IMR-90 (cell line): ENCODE measurements at regions not wholly inside any gene's neighbourhood (a gene's known extent, or its start where the extent isn't known, plus 50 kb on each side); places are given as distances from the start of the nearest gene placed in this dataset.
"Not testable (repeated sequence)": the region's sequence is repeated elsewhere in the genome, so short reads cannot be mapped to it uniquely, and the experiment has no call there.

ENCODE experiments used
- ATAC-seq: fragments of 200-7000 bp; cut with Tn5 transposase; 2 replicates; pipeline ENCODE4 v1.9.1; 2020; ENCODE audit warnings: low read depth, mild to moderate bottlenecking, moderate library complexity
- BruUV-seq: library from RNA; stranded (reverse); fragments of 400-500 nt; replicated peaks from 2 replicates; lab custom pipeline; 2021; lab: Mats Ljungman, UMichigan
- CTCF ChIA-PET: fragments of 300-600 bp; formaldehyde crosslinking; extraction: SDS; loops from one replicate; lab custom pipeline; 2021; ENCODE audit warnings: antibody characterized with exemption; lab: Yijun Ruan, JAX
- POLR2A ChIA-PET: fragments of 300-600 bp; sonication (Branson Sonifier 250); formaldehyde crosslinking; loops from one replicate; lab custom pipeline; 2022; ENCODE audit warnings: antibody characterized with exemption; ENCODE audit not compliant: unreplicated experiment; lab: Charles Lee
- DNase-seq: peaks from one replicate; pipeline ENCODE4 v3.0.0; 2013
- H2AFZ ChIP-seq: replicated peaks from 2 replicates; pipeline ENCODE3; 2013; ENCODE audit warnings: low read length, mild to moderate bottlenecking; ENCODE audit not compliant: poor library complexity
- H2AK5ac ChIP-seq: 2 replicates; pipeline ENCODE4 v1.6.1; 2013; ENCODE audit warnings: low read depth, low read length, inconsistent platforms
- H2AK9ac ChIP-seq: replicated peaks from 2 replicates; pipeline ENCODE3; 2013; ENCODE audit warnings: mild to moderate bottlenecking, low read depth, low read length, moderate library complexity; ENCODE audit not compliant: poor library complexity
- H2BK120ac ChIP-seq: 2 replicates; pipeline ENCODE4 v1.6.1; 2013; ENCODE audit warnings: low read depth, low read length, inconsistent platforms
- H2BK15ac ChIP-seq: 3 replicates; pipeline ENCODE4 v1.6.1; 2013; ENCODE audit warnings: low read depth, low read length, inconsistent platforms
- H2BK20ac ChIP-seq: 2 replicates; pipeline ENCODE4 v1.6.1; 2013; ENCODE audit warnings: low read depth, mild to moderate bottlenecking, inconsistent platforms, low read length, moderate library complexity
- H2BK5ac ChIP-seq: 2 replicates; pipeline ENCODE4 v1.6.1; 2013; ENCODE audit warnings: mild to moderate bottlenecking, low read depth, low read length, inconsistent platforms; ENCODE audit not compliant: poor library complexity, severe bottlenecking
- H3K14ac ChIP-seq: replicated peaks from 2 replicates; pipeline ENCODE4 v1.6.1; 2013; ENCODE audit warnings: low read depth, low read length, inconsistent platforms
- H3K18ac ChIP-seq: 2 replicates; pipeline ENCODE4 v1.6.1; 2013; ENCODE audit warnings: low read depth, low read length, control low read depth
- H3K23ac ChIP-seq: 2 replicates; pipeline ENCODE4 v1.6.1; 2013; ENCODE audit warnings: low read depth, low read length, inconsistent platforms
- H3K27ac ChIP-seq: 2 replicates; pipeline ENCODE4 v1.5.1; 2013; ENCODE audit warnings: mild to moderate bottlenecking, control low read depth, low read length; ENCODE audit not compliant: insufficient read depth
- H3K27me3 ChIP-seq: 2 replicates; pipeline ENCODE4 v1.6.1; 2013; ENCODE audit warnings: low read length; ENCODE audit not compliant: control insufficient read depth, insufficient read depth
- H3K36me3 ChIP-seq: 2 replicates; pipeline ENCODE4 v1.6.1; 2013; ENCODE audit warnings: low read length, mixed read lengths; ENCODE audit not compliant: control insufficient read depth, insufficient read depth
- H3K4ac ChIP-seq: 2 replicates; pipeline ENCODE4 v1.6.1; 2013; ENCODE audit warnings: low read depth, low read length, inconsistent platforms
- H3K4me1 ChIP-seq: 2 replicates; pipeline ENCODE4 v1.6.1; 2013; ENCODE audit warnings: low read length, mixed read lengths; ENCODE audit not compliant: control insufficient read depth, insufficient read depth
- H3K4me2 ChIP-seq: 2 replicates; pipeline ENCODE4 v1.6.1; 2013; ENCODE audit warnings: low read depth, mild to moderate bottlenecking, control low read depth, low read length, moderate library complexity
- H3K4me3 ChIP-seq: 2 replicates; pipeline ENCODE4 v1.5.1; 2013; ENCODE audit warnings: low read depth, mild to moderate bottlenecking, control low read depth, low read length, moderate library complexity; ENCODE audit not compliant: insufficient read depth
- H3K56ac ChIP-seq: 2 replicates; pipeline ENCODE4 v1.6.1; 2013; ENCODE audit warnings: low read length, inconsistent platforms; ENCODE audit not compliant: insufficient read depth; ENCODE audit errors: extremely low read depth
- H3K79me1 ChIP-seq, 2 experiments: 2 replicates each; pipeline ENCODE4 v1.6.1; 2013; ENCODE audit warnings: low read length in 2 of 2, inconsistent platforms in 1 of 2, low read depth in 1 of 2
- H3K9ac ChIP-seq: 2 replicates; pipeline ENCODE4 v1.6.1; 2013; ENCODE audit warnings: low read depth, low read length, control low read depth
- H3K9me1 ChIP-seq: 2 replicates; pipeline ENCODE4 v1.6.1; 2013; ENCODE audit warnings: low read length, inconsistent platforms; ENCODE audit not compliant: insufficient read depth
- H3K9me3 ChIP-seq: 2 replicates; pipeline ENCODE4 v1.6.1; 2013; ENCODE audit warnings: low read length; ENCODE audit not compliant: control insufficient read depth, insufficient read depth
- H4K20me1 ChIP-seq: 2 replicates; pipeline ENCODE4 v1.6.1; 2013; ENCODE audit warnings: low read length, inconsistent platforms; ENCODE audit not compliant: insufficient read depth
- H4K5ac ChIP-seq: 2 replicates; pipeline ENCODE4 v1.6.1; 2013; ENCODE audit warnings: mild to moderate bottlenecking, low read depth, low read length, control low read depth
- H4K8ac ChIP-seq, 2 experiments: 2 replicates each; pipeline ENCODE4 v1.6.1; 2013; ENCODE audit warnings: low read depth in 2 of 2, low read length in 2 of 2, control low read depth in 1 of 2, inconsistent platforms in 1 of 2
- H4K91ac ChIP-seq: 2 replicates; pipeline ENCODE4 v1.6.1; 2013; ENCODE audit warnings: low read depth, low read length, inconsistent platforms; ENCODE audit not compliant: insufficient read depth
- WGBS, 2 experiments: methylation state at CpG; one replicate each; pipeline versions ENCODE4 v1.1.5 to v1.1.7; 2013; ENCODE audit warnings: missing lambda C conversion rate in 2 of 2; ENCODE audit not compliant: insufficient read length in 1 of 2; ENCODE audit errors: extremely low coverage in 2 of 2; 5-methylcytosine and 5-hydroxymethylcytosine counted together
- dilution Hi-C: fragments of 300-500 bp; cut with HindIII; formaldehyde crosslinking; loops from one replicate; pipeline ENCODE4 v1.14.3; 2018; ENCODE audit warnings: low sequenced_read_pairs; ENCODE audit not compliant: unreplicated experiment
- in situ Hi-C: fragments of 300-500 bp; cut with MboI; formaldehyde crosslinking; loops from 3 replicates; pipeline ENCODE4 v1.14.3; 2019; ENCODE audit warnings: low sequenced_read_pairs, inconsistent platforms, mixed read lengths
- intact Hi-C: fragments of 100-400 bp; cut with micrococcal nuclease; formaldehyde crosslinking; loops from 2 replicates; pipeline ENCODE4 v1.10.0; 2022

DNA sequence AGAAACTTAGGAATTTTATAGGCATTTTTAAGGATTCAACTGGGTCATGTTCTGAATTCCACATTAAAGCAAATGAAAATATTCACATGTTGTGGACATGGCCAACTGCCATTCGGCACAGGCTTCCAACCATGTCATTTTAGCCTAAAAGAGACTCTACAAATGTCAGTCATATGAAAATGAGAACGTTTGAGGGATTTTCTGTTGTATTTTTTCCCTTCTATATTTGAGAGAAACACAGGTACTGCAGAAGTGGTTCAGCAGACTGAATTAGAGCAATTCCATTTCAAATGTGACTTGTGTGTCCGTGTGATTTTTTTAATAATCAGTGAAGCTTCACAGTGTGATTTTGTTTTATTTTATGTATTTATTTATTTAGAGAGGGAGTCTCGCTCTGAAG, 124.3 kb downstream of the TP53TG3F start:
- H2BK5ac ChIP-seq, H3K79me1 ChIP-seq, ATAC-seq, H3K4ac ChIP-seq, POLR2A ChIA-PET, H3K9me3 ChIP-seq, dilution Hi-C loops, H3K56ac ChIP-seq, CTCF ChIA-PET, H4K8ac ChIP-seq, H4K5ac ChIP-seq, H3K14ac ChIP-seq, intact Hi-C loops, H3K27me3 ChIP-seq, H2BK15ac ChIP-seq, H3K36me3 ChIP-seq, H2BK120ac ChIP-seq, H2AK9ac ChIP-seq, in situ Hi-C loops, H3K4me1 ChIP-seq, H2AK5ac ChIP-seq, H3K18ac ChIP-seq, H3K27ac ChIP-seq, H3K4me3 ChIP-seq, H3K9ac ChIP-seq, H4K91ac ChIP-seq, H4K20me1 ChIP-seq, H3K23ac ChIP-seq, DNase-seq, BruUV-seq, H2AFZ ChIP-seq, H3K4me2 ChIP-seq, H2BK20ac ChIP-seq, H3K9me1 ChIP-seq: not testable (repeated sequence)
- WGBS, 2 experiments = no CpG with 5 or more reads among the region's 4 CpGs

DNA sequence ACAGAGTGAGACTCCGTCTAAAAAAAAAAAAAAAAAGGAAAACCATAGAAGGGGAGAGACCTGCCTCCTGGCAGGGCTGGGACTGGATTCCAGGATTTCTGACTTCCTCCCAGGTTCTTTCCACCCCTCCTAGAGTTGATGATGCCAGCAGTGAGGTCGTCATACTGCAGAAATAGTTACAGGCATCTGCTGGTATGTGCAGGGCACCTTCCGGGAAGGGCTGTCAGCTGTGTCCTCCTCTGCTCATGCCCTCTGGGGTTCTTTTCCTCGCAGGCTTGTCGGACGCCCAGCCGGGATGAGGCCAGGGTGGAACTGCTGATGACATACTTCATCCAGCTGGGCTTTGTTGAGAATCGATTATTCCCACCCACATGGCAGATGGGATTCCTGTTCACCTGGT, 129.2 kb downstream of the TP53TG3F start:
- in situ Hi-C loops, DNase-seq, H2AK9ac ChIP-seq, H3K9me3 ChIP-seq, H3K4ac ChIP-seq, H2BK20ac ChIP-seq, H2BK5ac ChIP-seq, H3K27me3 ChIP-seq, H3K14ac ChIP-seq, H4K5ac ChIP-seq, H3K9me1 ChIP-seq, intact Hi-C loops, dilution Hi-C loops, H4K20me1 ChIP-seq, H3K36me3 ChIP-seq, H3K56ac ChIP-seq, H3K79me1 ChIP-seq, H3K23ac ChIP-seq, H2BK15ac ChIP-seq, POLR2A ChIA-PET, H3K27ac ChIP-seq, H3K4me3 ChIP-seq, CTCF ChIA-PET, H3K18ac ChIP-seq, H2BK120ac ChIP-seq, H3K4me2 ChIP-seq, ATAC-seq, H3K4me1 ChIP-seq, H2AK5ac ChIP-seq, H2AFZ ChIP-seq, H3K9ac ChIP-seq, H4K91ac ChIP-seq, BruUV-seq, H4K8ac ChIP-seq: not testable (repeated sequence)
- no CpG with 5 or more reads among the region's 8 CpGs for WGBS, 2 experiments
